Transverse colon (tissue), 3 donors: ENCODE measurements at regions not wholly inside any gene's neighbourhood (a gene's known extent, or its start where the extent isn't known, plus 50 kb on each side); places are given as distances from the start of the nearest gene placed in this dataset.

Source experiments
- POLR2A ChIP-seq: fragments of 450-650 bp; IDR thresholded peaks from one replicate; pipeline ENCODE4 v1.6.1; 2016; ENCODE audit warnings: antibody characterized with exemption, mild to moderate bottlenecking, moderate library complexity
- TF ChIP-seq, protein P1 (sequence below), 5 experiments: fragments of 200-600 bp in 3 of 5; fragments of 450-650 bp in 2 of 5; sonication (generic) in 3 of 5; IDR thresholded peaks; 1 replicate in 2 of 5; 2 replicates in 3 of 5; pipeline ENCODE4 v1.5.1; 2016 to 2017; ENCODE audit warnings: antibody characterized with exemption in 5 of 5, inconsistent platforms in 3 of 5, mild to moderate bottlenecking in 2 of 5, moderate library complexity in 1 of 5

GRCh38 chr6:27528714-27529113 is 55.8 kb upstream of the ZNF184 start:
- TF ChIP-seq, protein P1, sequence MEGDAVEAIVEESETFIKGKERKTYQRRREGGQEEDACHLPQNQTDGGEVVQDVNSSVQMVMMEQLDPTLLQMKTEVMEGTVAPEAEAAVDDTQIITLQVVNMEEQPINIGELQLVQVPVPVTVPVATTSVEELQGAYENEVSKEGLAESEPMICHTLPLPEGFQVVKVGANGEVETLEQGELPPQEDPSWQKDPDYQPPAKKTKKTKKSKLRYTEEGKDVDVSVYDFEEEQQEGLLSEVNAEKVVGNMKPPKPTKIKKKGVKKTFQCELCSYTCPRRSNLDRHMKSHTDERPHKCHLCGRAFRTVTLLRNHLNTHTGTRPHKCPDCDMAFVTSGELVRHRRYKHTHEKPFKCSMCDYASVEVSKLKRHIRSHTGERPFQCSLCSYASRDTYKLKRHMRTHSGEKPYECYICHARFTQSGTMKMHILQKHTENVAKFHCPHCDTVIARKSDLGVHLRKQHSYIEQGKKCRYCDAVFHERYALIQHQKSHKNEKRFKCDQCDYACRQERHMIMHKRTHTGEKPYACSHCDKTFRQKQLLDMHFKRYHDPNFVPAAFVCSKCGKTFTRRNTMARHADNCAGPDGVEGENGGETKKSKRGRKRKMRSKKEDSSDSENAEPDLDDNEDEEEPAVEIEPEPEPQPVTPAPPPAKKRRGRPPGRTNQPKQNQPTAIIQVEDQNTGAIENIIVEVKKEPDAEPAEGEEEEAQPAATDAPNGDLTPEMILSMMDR (IDR thresholded peaks at IDR 0.05) = no peak
- TF ChIP-seq POLR2A = no peak
